ENCODE measurements at regions not wholly inside any gene's neighbourhood (a gene's known extent, or its start where the extent isn't known, plus 50 kb on each side); places are given as distances from the start of the nearest gene placed in this dataset.
"Not testable (repeated sequence)": the region's sequence is repeated elsewhere in the genome, so short reads cannot be mapped to it uniquely, and the experiment has no call there.

DNA sequence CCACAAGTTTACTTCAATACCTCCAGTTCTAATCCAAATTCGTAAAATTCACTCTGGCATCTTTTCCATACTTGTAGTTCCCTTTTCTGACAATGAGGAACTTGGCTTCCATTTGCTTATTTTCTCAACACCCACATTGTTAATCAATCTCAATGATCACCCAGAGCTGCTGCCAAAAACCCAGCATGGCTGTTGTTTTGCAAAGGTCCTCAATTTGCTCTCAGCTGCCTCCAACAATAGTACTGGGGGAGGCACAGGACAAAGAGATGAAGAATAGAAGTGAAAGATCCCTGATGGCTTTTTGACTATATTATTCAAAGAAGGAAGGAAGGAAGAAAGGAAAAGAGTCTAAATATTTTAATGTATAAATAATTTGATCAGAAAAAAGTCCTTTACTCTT is 847.8 kb downstream of the RAPGEF2 start:
- intact Hi-C loops (cut with DNase I), result no loop called here
- DNase-seq (no peak), ATAC-seq (no peak)
- Histone ChIP-seq H3K36me3 (ENCODE audit: insufficient read depth in 1 of 2, low read depth in 1 of 2) (no peaks in the 10 kb centered on the region), H3K27ac (no peak overlapping the region), H3K9me3 (no peaks in the 10 kb centered on the region), H3K4me3 (no peak overlapping the region), H3K4me1 (no peaks in the 10 kb centered on the region), H3K27me3 (ENCODE audit: insufficient read depth in 3 of 3, low read length in 2 of 3) (peaks cover 0 to 2% (median 0%) of the 10 kb centered on the region in 3 donors)
- WGBS, 3 donors, result 64 to 79% (median 75%) methylated on average over 1 of the region's 1 CpG
- TF ChIP-seq, protein P1, sequence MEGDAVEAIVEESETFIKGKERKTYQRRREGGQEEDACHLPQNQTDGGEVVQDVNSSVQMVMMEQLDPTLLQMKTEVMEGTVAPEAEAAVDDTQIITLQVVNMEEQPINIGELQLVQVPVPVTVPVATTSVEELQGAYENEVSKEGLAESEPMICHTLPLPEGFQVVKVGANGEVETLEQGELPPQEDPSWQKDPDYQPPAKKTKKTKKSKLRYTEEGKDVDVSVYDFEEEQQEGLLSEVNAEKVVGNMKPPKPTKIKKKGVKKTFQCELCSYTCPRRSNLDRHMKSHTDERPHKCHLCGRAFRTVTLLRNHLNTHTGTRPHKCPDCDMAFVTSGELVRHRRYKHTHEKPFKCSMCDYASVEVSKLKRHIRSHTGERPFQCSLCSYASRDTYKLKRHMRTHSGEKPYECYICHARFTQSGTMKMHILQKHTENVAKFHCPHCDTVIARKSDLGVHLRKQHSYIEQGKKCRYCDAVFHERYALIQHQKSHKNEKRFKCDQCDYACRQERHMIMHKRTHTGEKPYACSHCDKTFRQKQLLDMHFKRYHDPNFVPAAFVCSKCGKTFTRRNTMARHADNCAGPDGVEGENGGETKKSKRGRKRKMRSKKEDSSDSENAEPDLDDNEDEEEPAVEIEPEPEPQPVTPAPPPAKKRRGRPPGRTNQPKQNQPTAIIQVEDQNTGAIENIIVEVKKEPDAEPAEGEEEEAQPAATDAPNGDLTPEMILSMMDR (IDR thresholded peaks at IDR 0.05), result no peak

DNA sequence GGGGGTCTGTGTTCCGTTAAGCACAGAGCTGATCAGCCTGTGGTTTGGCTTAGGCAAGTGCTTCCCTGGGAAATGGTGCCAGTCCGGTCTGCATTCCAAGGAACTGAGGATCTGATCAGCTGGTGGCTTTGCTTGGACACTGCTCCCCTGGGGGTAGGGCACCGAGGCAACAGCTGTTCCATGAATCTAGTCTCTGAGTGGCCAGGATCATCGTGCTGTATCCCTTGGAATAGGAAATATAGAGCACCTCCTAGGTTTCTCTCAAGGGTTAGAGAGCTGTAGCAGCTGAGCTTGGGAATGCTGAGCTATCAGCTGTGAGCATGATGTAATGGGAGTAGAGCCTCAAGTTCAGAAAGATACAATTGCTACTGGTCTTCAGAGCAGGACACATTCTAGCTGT is 863.9 kb downstream of the RAPGEF2 start:
- TF ChIP-seq, protein P1 (IDR thresholded peaks at IDR 0.05), result no peak
- intact Hi-C loops (cut with DNase I), result no loop called here
- Histone ChIP-seq H3K4me1 (no peaks in the 10 kb centered on the region), H3K4me3 (no peak overlapping the region), H3K27ac (no peak overlapping the region), H3K9me3 (no peaks in the 10 kb centered on the region), H3K36me3 (ENCODE audit: insufficient read depth in 1 of 2, low read depth in 1 of 2) (no peaks in the 10 kb centered on the region), H3K27me3 (ENCODE audit: insufficient read depth in 3 of 3, low read length in 2 of 3) (no peaks in the 10 kb centered on the region)
- 22 to 38% (median 36%) methylated on average over 4 of the region's 4 CpGs for WGBS, 3 donors
- DNase-seq, result no peak
- no peak for ATAC-seq

DNA sequence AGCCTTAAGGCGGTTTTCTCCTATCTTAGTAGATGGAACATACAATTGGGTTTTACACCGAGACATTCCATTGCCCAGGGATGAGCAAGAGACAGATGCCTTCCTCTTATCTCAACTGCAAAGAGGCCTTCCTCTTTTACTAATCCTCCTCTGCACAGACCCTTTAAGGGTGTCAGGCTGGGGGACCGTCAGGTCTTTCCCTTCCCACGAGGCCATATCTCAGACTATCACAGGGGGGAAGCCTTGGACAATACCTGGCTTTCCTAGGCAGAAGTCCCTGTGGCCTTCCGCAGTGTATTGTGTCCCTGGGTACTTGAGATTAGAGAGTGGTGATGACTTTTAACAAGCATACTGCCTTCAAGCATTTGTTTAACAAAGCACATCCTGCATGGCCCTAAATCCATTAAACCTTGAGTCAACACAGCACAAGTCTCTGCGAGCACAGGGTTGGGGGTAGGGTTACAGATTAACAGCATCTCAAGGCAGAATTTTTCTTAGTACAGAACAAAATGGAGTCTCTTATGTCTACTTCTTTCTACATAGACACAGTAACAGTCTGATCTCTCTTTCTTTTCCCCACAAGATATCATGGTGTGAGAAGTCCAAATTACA is 874.1 kb downstream of the RAPGEF2 start:
- H3K27me3 ChIP-seq (ENCODE audit: insufficient read depth in 3 of 3, low read length in 2 of 3); H3K36me3 ChIP-seq (ENCODE audit: insufficient read depth in 1 of 2, low read depth in 1 of 2); H3K4me3 ChIP-seq; ATAC-seq; H3K27ac ChIP-seq; DNase-seq; H3K9me3 ChIP-seq; H3K4me1 ChIP-seq; intact Hi-C loops (cut with DNase I): not testable (repeated sequence)
- 49 to 54% (median 51%) methylated on average over 6 of the region's 6 CpGs for WGBS, 3 donors

DNA sequence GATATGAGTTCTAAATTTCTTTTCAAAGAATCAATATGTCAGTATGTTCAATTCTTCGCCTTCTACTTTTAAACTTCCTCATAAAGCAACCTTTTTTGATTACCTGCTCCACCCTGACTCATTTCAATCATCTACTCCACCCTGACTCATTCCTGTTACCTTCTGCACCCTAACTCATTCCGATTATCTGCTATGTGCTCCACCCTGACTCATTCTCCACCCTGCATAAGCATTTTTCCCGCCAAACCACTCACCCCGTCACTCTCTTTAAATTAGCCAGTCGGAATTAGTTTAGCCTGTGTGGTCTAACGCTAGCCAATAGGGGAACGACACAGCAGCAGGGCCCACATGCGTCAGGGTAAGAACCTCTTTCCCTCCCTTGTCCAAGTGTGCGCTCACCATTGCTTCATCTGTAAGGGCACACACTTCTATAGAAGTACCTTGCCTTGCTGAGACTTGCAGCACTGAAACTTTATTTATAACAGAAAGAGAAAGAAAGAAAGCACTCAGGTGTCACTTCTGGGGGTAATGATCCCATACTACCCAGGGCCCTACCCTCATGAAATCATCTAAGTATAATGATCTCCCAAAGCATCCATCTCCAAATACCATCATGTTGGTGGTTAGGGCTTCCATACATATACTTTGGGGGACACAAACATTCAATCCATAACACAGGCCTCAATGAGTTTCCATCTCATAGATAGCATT is 875.2 kb downstream of the RAPGEF2 start:
- TF ChIP-seq, protein P1 (IDR thresholded peaks at IDR 0.05), result no peak
- Histone ChIP-seq H3K27ac (no peak overlapping the region), H3K27me3 (ENCODE audit: insufficient read depth in 3 of 3, low read length in 2 of 3) (no peaks in the 10 kb centered on the region), H3K4me1 (no peaks in the 10 kb centered on the region), H3K4me3 (no peak overlapping the region), H3K9me3 (no peaks in the 10 kb centered on the region), H3K36me3 (ENCODE audit: insufficient read depth in 1 of 2, low read depth in 1 of 2) (no peaks in the 10 kb centered on the region)
- ATAC-seq (no peak), DNase-seq (no peak)
- WGBS, 3 donors, result 88 to 92% (median 91%) methylated on average over 9 of the region's 9 CpGs
- intact Hi-C loops (cut with DNase I), result no loop called here

- TF ChIP-seq, protein P1 (IDR thresholded peaks at IDR 0.05), result no peak
- ATAC-seq, result no peak
- WGBS, 3 donors, result 72 to 96% (median 88%) methylated on average over 1 of the region's 1 CpG
- DNase-seq, result no peak
- Histone ChIP-seq H3K4me3 (no peak overlapping the region), H3K27ac (no peak overlapping the region), H3K9me3 (no peaks in the 10 kb centered on the region), H3K27me3 (ENCODE audit: insufficient read depth in 3 of 3, low read length in 2 of 3) (no peaks in the 10 kb centered on the region), H3K36me3 (ENCODE audit: insufficient read depth in 1 of 2, low read depth in 1 of 2) (no peaks in the 10 kb centered on the region), H3K4me1 (no peaks in the 10 kb centered on the region)
- intact Hi-C loops (cut with DNase I), result no loop called here
These were observed 876.5 kb downstream of the RAPGEF2 start for GRCh38 chr4:159979351-159979750.
